GM18861 (cell line): ENCODE measurements at regions not wholly inside any gene's neighbourhood (a gene's known extent, or its start where the extent isn't known, plus 50 kb on each side); places are given as distances from the start of the nearest gene placed in this dataset.
"Not testable (repeated sequence)": the region's sequence is repeated elsewhere in the genome, so short reads cannot be mapped to it uniquely, and the experiment has no call there.

Source experiments
- ATAC-seq: cut with Tn5 transposase; IDR thresholded peaks from one replicate; pipeline ENCODE4 v1.9.1; 2021; ENCODE audit not compliant: unreplicated experiment

DNA sequence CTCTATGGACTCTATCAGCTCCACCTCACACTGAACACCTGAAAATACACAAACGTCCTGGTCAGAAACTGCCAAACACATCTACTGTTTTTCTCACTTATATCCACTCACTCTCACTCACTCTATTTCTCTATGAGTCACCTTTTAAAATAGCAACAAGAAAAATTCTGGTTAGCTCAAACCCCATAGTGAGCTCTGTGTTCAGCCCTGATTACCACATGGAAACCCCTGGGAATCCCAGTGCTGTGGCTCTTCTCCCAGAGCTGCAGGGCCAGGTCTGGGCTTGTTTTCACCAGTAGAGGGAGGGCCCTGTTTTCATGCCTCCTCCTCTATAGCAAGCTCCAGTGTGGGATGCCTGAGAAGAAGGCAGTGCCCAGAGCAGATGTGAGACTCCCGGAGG lies 1126.1 kb downstream of the TMEM121 start:
- no peak for ATAC-seq

DNA sequence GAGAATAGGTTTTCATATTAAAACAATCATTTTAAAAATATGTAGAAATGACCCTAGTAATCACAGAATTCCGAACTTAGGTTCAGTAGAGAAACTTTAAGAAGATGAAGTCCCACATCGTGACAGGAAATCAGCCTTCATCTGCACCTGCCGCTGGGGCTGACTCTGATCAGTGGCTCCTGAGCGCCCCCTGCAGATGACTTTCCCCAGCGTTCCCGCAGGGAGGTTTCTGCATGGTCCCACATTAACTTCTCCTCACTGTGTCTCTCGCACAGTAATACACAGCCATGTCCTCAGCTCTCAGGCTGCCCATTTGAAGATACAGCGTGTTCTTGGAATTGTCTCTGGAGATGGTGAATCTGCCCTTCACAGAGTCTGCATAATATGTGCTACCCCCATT lies 1131.1 kb downstream of the TMEM121 start:
- ATAC-seq: no peak

DNA sequence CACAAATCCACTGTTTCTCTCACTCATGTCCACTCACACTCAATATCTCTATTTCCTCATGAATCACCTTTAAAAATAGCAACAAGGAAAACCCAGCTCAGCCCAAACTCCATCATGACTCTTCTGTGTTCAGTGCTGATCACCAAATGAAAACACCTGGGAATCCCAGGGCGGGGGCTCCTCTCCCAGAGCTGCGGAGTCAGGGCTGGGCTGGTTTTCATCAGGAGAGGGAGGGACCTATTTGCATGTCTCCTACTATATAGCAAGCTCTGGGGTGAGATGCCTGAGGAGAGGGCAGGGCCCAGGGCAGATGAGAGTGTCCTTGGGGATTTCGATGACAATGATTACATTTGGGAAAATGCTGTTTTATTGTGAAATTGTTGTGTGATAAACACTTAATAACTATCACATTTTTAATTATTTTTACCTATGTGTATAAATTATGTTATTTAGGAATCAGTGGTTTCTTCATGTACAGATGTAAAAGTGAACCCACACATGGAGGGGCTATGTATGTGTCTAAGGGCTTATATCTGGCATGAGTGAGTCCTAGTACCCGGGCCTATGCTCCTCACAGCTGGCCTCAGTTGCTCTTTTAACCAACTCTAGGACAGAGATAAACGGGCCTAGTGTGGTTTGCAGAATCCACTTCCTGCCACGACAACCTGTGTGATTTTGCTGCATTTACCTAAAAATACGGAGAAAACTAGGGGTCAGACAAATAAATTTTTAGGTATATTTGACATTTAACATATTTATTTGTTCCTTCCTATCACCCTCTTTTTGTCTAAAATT lies 1131.9 kb downstream of the TMEM121 start:
- not testable (repeated sequence) for ATAC-seq

DNA sequence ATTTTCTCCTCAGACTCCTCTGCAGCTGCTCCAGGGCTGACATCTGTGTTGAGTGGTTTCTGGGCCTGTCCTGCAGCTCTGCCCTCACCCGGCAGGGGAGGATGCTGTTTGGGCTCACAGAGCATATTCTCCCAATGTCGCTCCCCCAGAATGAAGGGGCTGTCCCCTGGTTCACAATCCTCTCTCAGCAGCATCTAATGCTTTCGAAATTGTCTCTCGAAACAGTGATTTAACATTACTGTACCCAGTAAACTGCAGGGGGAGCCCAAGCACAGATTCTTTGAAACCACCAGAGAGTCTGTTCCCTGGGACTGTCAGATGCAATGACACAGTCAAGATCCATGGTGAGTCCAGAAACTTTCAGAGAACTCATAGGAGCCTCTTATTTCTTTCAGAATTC lies 1135.2 kb downstream of the TMEM121 start:
- ATAC-seq: not testable (repeated sequence)

DNA sequence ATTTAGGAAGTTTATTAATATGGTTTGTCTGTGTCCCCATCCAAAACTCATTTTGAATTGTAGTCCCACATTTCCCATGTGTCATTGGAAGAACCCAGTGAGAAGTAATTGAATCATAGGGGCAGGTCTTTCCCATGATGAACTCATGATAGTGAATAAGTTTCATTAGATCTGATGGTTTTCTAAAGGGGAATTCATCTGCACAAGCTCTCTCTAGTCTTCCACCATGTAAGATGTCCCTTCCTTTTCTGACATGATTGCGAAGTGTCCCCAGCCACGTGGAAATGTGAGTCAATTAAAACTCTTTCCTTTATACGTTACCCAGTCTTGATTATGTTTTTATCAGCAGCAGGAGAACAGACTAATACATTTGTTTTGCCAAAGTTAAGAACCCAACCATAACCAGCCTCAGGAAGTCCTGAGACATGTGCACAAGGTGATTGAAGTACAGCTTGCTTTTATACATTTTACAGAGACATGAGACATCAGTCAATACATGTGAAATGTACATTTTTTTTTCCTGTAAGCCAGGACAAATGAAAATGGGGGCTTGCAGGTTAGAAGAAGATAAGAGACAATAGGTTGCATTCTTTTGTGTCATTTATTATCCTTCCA lies 1136.7 kb downstream of the TMEM121 start:
- no peak for ATAC-seq

DNA sequence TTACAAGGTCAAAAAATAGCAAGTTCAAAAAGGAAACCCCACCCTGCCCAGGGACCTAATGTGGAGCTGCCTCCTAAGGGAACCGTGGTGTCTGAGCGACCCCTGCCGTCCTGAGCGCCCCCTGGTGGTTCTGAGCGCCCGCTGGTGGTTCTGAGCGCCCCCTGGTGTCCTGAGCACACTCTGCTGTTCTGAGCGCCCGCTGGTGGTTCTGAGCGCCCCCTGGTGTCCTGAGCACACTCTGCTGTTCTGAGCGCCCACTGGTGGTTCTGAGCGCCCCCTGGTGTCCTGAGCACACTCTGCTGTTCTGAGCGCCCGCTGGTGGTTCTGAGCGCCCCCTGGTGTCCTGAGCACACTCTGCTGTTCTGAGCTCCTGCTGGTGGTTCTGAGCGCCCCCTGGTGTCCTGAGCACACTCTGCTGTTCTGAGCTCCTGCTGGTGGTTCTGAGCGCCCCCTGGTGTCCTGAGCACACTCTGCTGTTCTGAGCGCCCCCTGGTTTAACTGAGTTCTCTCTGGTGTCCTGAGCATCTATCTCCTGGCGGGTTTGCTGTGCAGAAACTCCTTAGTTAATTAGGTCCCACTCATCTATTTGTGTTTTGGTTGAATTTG lies 1137.5 kb downstream of the TMEM121 start:
- peak; percentile 60 for ATAC-seq

DNA sequence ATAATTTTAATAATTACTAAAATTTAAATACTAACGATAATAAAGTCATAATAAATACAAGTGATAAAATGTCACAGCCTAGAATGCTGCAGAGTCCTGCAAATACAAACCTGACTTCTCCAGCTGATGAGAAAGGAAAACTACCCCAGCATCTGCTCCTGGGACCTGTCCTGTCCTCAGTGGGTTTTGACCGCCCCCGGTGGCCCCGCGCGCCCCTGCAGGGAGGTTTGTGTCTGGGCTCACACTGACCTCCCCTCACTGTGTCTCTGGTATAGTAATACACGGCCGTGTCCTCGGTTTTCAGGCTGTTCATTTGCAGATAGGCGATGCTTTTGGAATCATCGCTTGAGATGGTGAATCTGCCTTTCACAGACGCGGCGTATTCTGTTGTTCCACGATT lies 1139.4 kb downstream of the TMEM121 start:
- ATAC-seq: no peak

DNA sequence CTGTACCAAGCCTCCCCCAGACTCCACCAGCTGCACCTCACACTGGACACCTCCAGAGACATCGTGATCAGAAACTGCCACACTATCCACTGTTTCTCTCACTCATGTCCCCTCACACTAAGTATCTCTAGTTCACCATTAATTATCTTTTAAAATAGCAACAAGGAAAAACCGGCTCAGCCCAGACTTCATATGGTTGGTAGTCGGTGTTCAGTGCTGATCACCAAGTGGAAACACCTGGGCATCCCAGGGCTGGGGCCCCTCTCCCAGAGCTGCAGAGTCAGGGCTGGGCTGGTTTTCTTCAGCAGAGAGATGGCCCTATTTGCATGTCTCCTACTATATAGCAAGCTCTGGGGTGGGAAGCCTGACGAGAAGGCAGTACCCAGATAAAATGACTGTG lies 1140.0 kb downstream of the TMEM121 start:
- ATAC-seq: no peak

DNA sequence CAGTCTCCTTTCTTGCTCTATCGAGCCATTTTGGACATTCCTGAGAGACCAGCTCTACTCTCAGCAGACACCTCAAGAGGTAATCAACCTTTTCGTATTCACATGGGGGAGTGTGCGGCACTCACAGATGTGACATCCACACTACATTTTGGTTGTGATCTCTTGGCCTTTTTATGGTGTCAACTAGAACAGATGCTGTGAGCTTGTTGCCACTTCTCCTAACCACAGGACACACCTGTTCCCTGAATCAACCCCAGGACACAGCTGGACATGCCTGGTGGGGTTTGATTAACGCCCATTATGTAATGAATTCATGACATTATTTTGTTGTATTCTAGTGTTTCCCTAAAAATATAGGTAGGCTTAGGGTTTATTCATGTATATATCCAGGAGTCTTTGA lies 1143.6 kb downstream of the TMEM121 start:
- no peak for ATAC-seq

DNA sequence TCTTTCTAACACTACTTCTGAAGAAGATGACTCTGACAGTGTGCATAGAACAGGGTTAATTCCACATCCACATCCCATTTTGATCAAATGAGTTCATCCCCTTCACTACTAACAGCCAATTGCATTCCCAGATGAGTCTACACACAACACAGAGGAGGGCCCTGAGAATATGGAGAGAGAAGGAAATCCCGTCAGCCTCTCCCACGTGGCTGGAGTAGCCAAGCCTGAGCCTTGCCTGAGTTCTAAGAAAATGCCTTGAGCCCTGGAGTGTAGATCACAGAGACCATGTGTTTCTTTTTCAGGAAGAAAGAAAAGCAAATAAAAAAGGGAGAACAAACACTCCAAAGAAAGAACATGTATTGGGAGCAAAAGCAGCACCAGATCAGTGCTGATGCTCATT lies 1147.7 kb downstream of the TMEM121 start:
- not testable (repeated sequence) for ATAC-seq

DNA sequence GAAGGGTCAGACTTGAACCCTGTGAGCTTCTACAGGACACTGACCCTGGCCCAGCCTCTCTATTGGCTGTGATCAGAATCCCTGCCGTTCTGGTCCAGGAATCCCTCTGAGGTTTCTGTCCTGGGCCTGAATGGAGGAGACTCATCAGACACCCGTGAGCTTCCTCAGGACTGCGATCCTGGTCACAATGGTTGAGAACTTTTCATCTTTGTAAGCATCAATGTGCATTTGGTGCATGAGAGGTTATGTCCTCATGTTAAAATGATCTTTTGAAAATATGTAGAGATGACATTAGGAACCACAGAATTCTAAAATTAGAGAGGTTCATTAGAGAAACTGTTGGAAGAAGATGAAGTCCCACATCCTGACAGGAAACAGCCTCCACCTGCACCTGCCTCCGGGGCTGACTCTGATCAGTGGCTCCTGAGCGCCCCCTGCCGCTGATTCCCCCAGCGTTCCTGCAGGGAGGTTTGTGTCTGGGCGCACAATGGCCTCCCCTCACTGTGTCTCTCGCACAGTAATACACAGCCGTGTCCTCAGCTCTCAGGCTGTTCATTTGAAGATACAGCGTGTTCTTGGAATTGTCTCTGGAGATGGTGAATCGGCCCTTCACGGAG lies 1148.2 kb downstream of the TMEM121 start:
- not testable (repeated sequence) for ATAC-seq

DNA sequence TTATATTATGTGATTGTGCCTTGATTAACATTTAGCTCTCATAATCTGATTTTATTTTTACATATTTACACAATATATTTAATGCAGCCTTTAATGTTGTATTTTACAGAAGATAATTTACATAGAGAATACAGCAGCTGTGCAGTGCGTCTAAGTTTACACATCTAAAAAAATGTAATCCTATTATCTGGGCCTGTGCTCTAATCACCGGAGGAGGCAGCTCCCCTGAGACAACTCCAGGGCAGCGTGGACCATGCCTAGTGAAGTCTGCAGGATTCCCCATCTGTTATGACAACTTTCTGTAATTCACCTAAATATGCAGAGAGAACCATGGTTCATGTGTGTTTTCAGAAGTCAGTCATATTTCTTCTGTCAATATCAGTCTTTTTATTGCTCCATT lies 1149.3 kb downstream of the TMEM121 start:
- ATAC-seq: not testable (repeated sequence)

DNA sequence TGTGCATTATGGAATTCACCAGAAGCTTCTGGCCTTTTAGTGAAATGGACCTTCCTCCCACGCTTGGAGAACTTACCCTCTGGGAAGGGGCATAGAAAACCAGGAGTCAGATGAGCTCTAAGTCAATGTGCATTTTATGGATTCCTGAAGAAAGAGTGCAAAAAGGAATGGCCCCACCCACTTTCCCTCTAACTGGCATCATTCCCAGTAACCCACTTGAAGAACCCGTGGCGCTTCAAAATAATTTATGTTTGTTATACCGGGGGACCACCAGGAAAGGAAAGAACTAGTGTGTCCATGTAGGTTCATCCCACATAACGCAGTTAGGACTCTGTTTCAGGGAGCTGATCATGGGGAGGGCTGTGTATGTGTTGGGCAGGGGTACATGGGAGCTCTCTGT lies 1153.4 kb downstream of the TMEM121 start:
- no peak for ATAC-seq

DNA sequence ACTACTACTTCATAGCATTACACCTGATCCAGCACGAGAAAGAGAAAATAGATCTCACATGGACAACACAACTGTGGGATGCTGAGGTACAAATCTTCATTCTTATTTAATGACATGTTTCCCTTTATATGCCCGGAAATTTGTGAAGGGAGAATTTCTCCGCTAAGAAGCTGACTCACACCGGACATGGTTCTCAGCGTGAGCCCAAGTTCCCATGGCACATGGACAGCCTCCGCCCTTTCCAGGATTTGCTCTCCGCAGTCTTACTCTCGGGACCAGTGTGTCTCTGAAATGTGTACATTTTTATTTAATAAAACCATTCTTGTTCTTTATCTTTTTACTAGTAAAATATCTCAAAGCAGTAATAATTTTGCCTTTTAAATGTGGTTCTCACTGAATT lies 1154.8 kb downstream of the TMEM121 start:
- no peak for ATAC-seq

DNA sequence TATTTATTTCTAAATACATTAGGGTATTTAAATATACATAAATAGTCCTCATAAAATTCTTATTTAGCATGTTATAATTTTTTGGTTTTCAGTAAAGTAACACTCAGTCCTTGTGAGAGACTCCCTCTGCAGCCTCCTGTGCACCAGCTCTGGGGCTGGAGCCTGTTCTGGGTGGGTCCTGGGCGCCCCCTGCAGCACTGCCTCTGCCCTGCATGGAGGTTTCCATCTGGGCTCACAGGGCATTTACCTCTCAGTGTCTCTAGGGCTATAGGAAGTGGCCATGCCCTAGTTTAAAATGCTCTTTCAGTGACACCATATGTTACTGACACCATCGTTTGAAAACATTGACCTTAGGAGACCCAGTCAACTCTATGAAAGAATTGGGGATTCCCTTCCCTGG lies 1155.2 kb downstream of the TMEM121 start:
- no peak for ATAC-seq

DNA sequence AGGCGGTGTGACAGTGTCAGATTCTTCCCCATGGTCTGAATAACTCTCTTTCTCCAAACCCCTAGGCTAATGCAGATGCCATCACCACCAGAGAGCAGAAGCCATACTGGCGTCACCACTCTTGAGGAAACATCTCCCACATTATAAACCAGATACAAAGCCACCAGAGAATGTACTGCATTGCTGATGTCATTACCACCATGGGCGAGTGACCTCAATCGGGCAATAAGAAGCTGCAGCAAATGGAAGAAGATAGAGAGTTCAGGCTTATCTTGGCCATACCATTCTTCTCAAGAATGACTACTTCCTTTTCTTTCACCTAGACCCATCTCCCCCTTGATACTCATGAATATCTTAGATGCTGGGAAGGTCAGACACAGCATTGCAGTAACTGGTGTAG lies 1157.2 kb downstream of the TMEM121 start:
- ATAC-seq: no peak

DNA sequence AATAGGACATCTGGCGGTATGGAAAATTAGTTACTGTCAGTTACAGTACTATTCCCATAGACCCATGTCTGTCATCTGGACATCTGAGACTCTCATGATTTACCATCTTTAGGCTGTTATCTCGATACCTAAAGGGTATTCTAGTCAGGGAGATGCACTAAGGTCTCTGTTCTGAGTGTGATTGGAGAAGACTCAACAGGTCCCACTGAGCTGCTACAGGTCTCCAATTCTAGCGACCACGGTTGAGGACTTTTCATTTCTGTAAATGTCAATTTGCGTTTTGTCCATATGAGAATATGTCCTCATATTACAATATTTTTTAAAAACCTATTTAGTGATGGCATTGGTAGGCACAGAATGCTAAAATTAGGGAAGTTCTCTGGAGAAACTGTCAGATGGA lies 1160.2 kb downstream of the TMEM121 start:
- ATAC-seq: no peak

DNA sequence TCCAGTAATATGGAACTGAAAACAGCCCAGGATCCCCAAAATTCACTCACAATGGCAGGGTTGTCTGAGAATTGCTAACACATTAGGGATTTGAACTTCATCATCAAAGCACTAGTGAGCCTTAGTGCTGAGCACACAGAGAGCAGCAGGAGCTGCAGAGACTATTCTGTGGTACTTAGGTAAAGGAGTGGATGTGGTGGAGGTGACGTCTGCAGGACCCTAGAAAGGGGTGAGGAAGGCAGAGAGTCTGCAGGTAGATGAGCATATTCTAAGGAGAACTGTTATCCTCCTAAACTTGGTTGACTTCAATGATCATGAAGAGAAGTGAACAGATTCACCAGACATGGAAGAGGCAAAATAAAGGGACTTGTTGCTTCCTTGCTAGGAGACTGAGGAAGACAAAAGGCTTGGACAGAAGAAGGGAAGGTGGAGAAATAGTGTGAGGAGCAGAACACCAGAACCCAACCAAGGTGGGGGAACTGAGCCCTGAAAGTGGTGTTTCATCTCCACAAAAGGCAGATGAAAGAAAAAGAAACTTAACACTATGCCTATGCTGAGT lies 1164.0 kb downstream of the TMEM121 start:
- ATAC-seq: no peak

DNA sequence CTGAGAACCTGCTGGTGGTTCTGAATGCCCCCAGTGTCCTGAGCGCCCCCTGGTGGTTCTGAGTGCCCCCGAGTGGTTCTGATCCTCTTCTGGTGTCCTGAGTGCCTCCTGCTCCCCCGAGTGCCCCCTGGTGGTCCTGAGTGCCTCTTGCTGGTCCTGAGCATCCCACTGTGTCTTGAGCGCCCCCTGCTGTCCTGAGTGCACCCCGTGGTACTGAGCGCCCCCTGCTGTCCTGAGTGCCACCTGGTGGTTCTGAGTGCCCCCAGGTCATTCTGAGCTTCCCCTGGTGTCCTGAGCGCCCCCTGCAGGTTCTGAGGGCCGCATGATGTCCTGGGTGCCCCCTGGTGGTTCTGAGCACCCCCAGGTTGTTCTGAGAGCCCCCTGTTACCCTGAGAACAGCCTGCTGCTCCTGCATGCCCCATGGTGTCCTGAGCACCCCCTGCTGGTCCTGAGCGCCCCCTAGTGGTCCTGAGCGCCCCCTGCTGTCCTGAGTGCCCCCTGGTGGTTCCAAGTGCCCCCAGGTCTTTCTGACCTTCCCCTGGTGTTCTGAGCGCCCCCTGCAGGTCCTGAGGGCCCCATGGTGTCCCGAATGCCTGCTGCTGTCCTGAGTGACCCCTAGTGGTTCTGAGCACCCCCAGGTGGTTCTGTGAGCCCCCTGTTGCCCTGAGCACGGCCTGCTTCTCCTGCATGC lies 1165.4 kb downstream of the TMEM121 start:
- ATAC-seq: no peak

DNA sequence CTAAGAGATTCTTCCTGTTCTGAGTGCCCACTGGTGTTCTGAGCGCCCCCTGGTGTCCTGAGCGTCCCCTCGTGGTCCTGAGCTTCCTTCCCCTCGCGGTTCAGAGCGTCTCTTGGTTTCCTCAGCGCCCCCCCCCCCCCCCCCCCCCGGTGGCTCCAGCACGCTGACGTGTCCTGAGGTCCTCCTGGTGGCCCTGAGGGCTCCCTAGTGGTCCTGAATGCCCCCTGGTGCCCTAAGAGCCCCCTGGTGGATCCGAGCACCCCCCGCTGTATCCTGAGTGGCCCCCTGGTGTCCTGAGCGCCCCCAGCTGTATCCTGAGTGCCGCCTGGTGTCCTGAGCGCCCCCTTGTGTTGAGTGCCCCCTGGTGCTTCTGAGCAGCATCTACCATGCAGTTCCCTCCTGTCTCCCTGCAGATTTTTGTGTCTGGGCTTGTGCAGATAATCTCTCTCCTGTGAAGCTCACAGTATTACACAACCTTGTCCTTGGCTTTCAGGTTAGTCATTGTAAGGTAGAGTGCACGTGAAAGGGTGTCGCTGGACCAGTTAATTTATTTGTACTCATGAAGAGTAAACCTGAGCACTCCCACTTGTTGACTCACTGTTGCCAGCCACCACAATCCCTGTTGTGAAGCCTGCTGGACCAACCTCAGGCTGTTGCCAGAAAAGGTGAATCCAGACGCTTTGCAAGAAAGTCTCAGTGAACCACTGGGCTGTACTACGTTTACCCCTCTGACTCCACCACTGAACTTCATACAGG lies 1168.4 kb downstream of the TMEM121 start:
- ATAC-seq: no peak
